GM21390 (cell line): ENCODE measurements at regions not wholly inside any gene's neighbourhood (a gene's known extent, or its start where the extent isn't known, plus 50 kb on each side); places are given as distances from the start of the nearest gene placed in this dataset.

ENCODE experiments used
- ATAC-seq: cut with Tn5 transposase; IDR thresholded peaks from one replicate; pipeline ENCODE4 v1.9.1; 2021; ENCODE audit not compliant: unreplicated experiment

GRCh38 chr12:114767906-114768722 lies 84.1 kb upstream of the TBX3 start:
- no peak for ATAC-seq

GRCh38 chr12:114767084-114767760 lies 83.2 kb upstream of the TBX3 start:
- ATAC-seq: no peak

- no peak for ATAC-seq
Measured at GRCh38 chr12:114765960-114766691, 82.2 kb upstream of the TBX3 start.

- ATAC-seq: no peak
Measured at GRCh38 chr12:114764510-114764909, 80.5 kb upstream of the TBX3 start.

GRCh38 chr12:114762490-114763110 lies 78.6 kb upstream of the TBX3 start:
- no peak for ATAC-seq

GRCh38 chr12:114760151-114760877 lies 76.3 kb upstream of the TBX3 start:
- ATAC-seq: no peak

- no peak for ATAC-seq
Measured at GRCh38 chr12:114759635-114760034, 75.7 kb upstream of the TBX3 start.

- ATAC-seq: no peak
Measured at GRCh38 chr12:114757684-114758325, 73.8 kb upstream of the TBX3 start.

- ATAC-seq: no peak
Measured at GRCh38 chr12:114752217-114752616, 68.2 kb upstream of the TBX3 start.

- ATAC-seq: no peak
Measured at GRCh38 chr12:114751712-114752111, 67.7 kb upstream of the TBX3 start.

GRCh38 chr12:114750917-114751316 lies 66.9 kb upstream of the TBX3 start:
- ATAC-seq: no peak

- ATAC-seq: no peak
Measured at GRCh38 chr12:114749065-114749464, 65.1 kb upstream of the TBX3 start.

GRCh38 chr12:114747012-114747858 lies 63.3 kb upstream of the TBX3 start:
- no peak for ATAC-seq

GRCh38 chr12:114746297-114747011 lies 62.5 kb upstream of the TBX3 start:
- ATAC-seq: no peak

GRCh38 chr12:114744691-114745090 lies 60.7 kb upstream of the TBX3 start:
- no peak for ATAC-seq

- ATAC-seq: no peak
Measured at GRCh38 chr12:114744285-114744684, 60.3 kb upstream of the TBX3 start.

GRCh38 chr12:114743799-114744198 lies 59.8 kb upstream of the TBX3 start:
- ATAC-seq: no peak

GRCh38 chr12:114743289-114743688 lies 59.3 kb upstream of the TBX3 start:
- ATAC-seq: no peak

- no peak for ATAC-seq
Measured at GRCh38 chr12:114742363-114742762, 58.4 kb upstream of the TBX3 start.
